ENCODE measurements at regions not wholly inside any gene's neighbourhood (a gene's known extent, or its start where the extent isn't known, plus 50 kb on each side); places are given as distances from the start of the nearest gene placed in this dataset.
"Not testable (repeated sequence)": the region's sequence is repeated elsewhere in the genome, so short reads cannot be mapped to it uniquely, and the experiment has no call there.

- H3K27ac ChIP-seq (ENCODE audit: low read depth, low read length): no peak overlapping the region
- ChIA-PET CTCF (ENCODE audit: partially characterized antibody) (no interaction called here), POLR2A (ENCODE audit: partially characterized antibody) (no interaction called here)
- H3K27ac Mint-ChIP-seq: no peak overlapping the region
- H3K4me3 Mint-ChIP-seq: no peak overlapping the region
- peaks cover 0 to 16% (median 4%) of the 10 kb centered on the region in 8 donors for H3K9me3 Mint-ChIP-seq
- no peak for DNase-seq
- H3K4me1 Mint-ChIP-seq: no peaks in the 10 kb centered on the region
- intact Hi-C loops (cut with micrococcal nuclease): no loop called here
- H3K4me3 ChIP-seq (ENCODE audit: low read length in 2 of 2): no peak overlapping the region
- H3K9me3 ChIP-seq (ENCODE audit: control insufficient read depth in 1 of 2, low read length in 2 of 2): no peaks in the 10 kb centered on the region
- H3K4me1 ChIP-seq (ENCODE audit: insufficient read depth, low read length): no peaks in the 10 kb centered on the region
- no peaks in the 10 kb centered on the region for H3K27me3 ChIP-seq (ENCODE audit: insufficient read depth, low read length)
- H3K27me3 Mint-ChIP-seq: no peaks in the 10 kb centered on the region
- H3K36me3 Mint-ChIP-seq: no peaks in the 10 kb centered on the region
- no peaks in the 10 kb centered on the region for H3K36me3 ChIP-seq (ENCODE audit: insufficient read depth, low read length)
Measured at GRCh38 chr12:78269620-78270019, 438.9 kb downstream of the NAV3 start.

- no peak for DNase-seq
- H3K4me1 Mint-ChIP-seq: no peaks in the 10 kb centered on the region
- no peaks in the 10 kb centered on the region for H3K27me3 Mint-ChIP-seq
- ChIA-PET POLR2A (ENCODE audit: partially characterized antibody) (no interaction called here), CTCF (ENCODE audit: partially characterized antibody) (no interaction called here)
- H3K4me1 ChIP-seq (ENCODE audit: insufficient read depth, low read length): no peaks in the 10 kb centered on the region
- no peaks in the 10 kb centered on the region for H3K36me3 Mint-ChIP-seq
- intact Hi-C loops (cut with micrococcal nuclease): no loop called here
- H3K27ac Mint-ChIP-seq: no peak overlapping the region
- no peak overlapping the region for H3K4me3 Mint-ChIP-seq
- no peaks in the 10 kb centered on the region for H3K9me3 ChIP-seq (ENCODE audit: control insufficient read depth in 1 of 2, low read length in 2 of 2)
- no peak overlapping the region for H3K4me3 ChIP-seq (ENCODE audit: low read length in 2 of 2)
- no peaks in the 10 kb centered on the region for H3K27me3 ChIP-seq (ENCODE audit: insufficient read depth, low read length)
- peaks cover 2 to 20% (median 11%) of the 10 kb centered on the region in 8 donors for H3K9me3 Mint-ChIP-seq
- no peaks in the 10 kb centered on the region for H3K36me3 ChIP-seq (ENCODE audit: insufficient read depth, low read length)
- H3K27ac ChIP-seq (ENCODE audit: low read depth, low read length): no peak overlapping the region
Measured at GRCh38 chr12:78271546-78271945, 440.9 kb downstream of the NAV3 start.

- H3K4me3 ChIP-seq (ENCODE audit: low read length in 2 of 2): no peak overlapping the region
- no peaks in the 10 kb centered on the region for H3K4me1 Mint-ChIP-seq
- CTCF ChIA-PET (ENCODE audit: partially characterized antibody): no interaction called here
- POLR2A ChIA-PET (ENCODE audit: partially characterized antibody): no interaction called here
- H3K27ac ChIP-seq (ENCODE audit: low read depth, low read length): no peak overlapping the region
- no peak overlapping the region for H3K27ac Mint-ChIP-seq
- no peaks in the 10 kb centered on the region for H3K4me1 ChIP-seq (ENCODE audit: insufficient read depth, low read length)
- H3K36me3 ChIP-seq (ENCODE audit: insufficient read depth, low read length): no peaks in the 10 kb centered on the region
- peaks cover 7 to 41% (median 19%) of the 10 kb centered on the region in 8 donors for H3K9me3 Mint-ChIP-seq
- no peaks in the 10 kb centered on the region for H3K27me3 Mint-ChIP-seq
- intact Hi-C loops (cut with micrococcal nuclease): no loop called here
- H3K27me3 ChIP-seq (ENCODE audit: insufficient read depth, low read length): no peaks in the 10 kb centered on the region
- H3K9me3 ChIP-seq (ENCODE audit: control insufficient read depth in 1 of 2, low read length in 2 of 2): no peaks in the 10 kb centered on the region
- peaks cover 0 to 5% of the 10 kb centered on the region in 2 donors for H3K36me3 Mint-ChIP-seq
- DNase-seq: no peak
- no peak overlapping the region for H3K4me3 Mint-ChIP-seq
Measured at GRCh38 chr12:78275886-78276285, 445.2 kb downstream of the NAV3 start.

- Histone ChIP-seq H3K27me3 (ENCODE audit: insufficient read depth, low read length) (no peaks in the 10 kb centered on the region), H3K9me3 (ENCODE audit: control insufficient read depth in 1 of 2, low read length in 2 of 2) (no peaks in the 10 kb centered on the region), H3K4me1 (ENCODE audit: insufficient read depth, low read length) (no peaks in the 10 kb centered on the region), H3K4me3 (ENCODE audit: low read length in 2 of 2) (no peak overlapping the region), H3K36me3 (ENCODE audit: insufficient read depth, low read length) (no peaks in the 10 kb centered on the region), H3K27ac (ENCODE audit: low read depth, low read length) (no peak overlapping the region)
- no peak for DNase-seq
- ChIA-PET CTCF (ENCODE audit: partially characterized antibody) (no interaction called here), POLR2A (ENCODE audit: partially characterized antibody) (no interaction called here)
- Mint-ChIP-seq H3K27me3 (no peaks in the 10 kb centered on the region), H3K27ac (no peak overlapping the region), H3K9me3 (peaks cover 8 to 39% (median 19%) of the 10 kb centered on the region in 8 donors), H3K4me3 (no peak overlapping the region), H3K4me1 (no peaks in the 10 kb centered on the region), H3K36me3 (peaks cover 0 to 5% of the 10 kb centered on the region in 2 donors)
- intact Hi-C loops (cut with micrococcal nuclease): no loop called here
Measured at GRCh38 chr12:78278706-78279190, 448.1 kb downstream of the NAV3 start.

GRCh38 chr12:78279567-78279966, 448.9 kb downstream of the NAV3 start:
- Histone ChIP-seq H3K27ac (ENCODE audit: low read depth, low read length) (no peak overlapping the region), H3K4me3 (ENCODE audit: low read length in 2 of 2) (no peak overlapping the region), H3K27me3 (ENCODE audit: insufficient read depth, low read length) (no peaks in the 10 kb centered on the region), H3K9me3 (ENCODE audit: control insufficient read depth in 1 of 2, low read length in 2 of 2) (peaks cover 0 to 3% of the 10 kb centered on the region in 2 donors), H3K4me1 (ENCODE audit: insufficient read depth, low read length) (no peaks in the 10 kb centered on the region), H3K36me3 (ENCODE audit: insufficient read depth, low read length) (no peaks in the 10 kb centered on the region)
- no peaks in the 10 kb centered on the region for H3K4me1 Mint-ChIP-seq
- no peaks in the 10 kb centered on the region for H3K27me3 Mint-ChIP-seq
- no peak overlapping the region for H3K4me3 Mint-ChIP-seq
- no peak for DNase-seq
- ChIA-PET POLR2A (ENCODE audit: partially characterized antibody) (no interaction called here), CTCF (ENCODE audit: partially characterized antibody) (no interaction called here)
- H3K36me3 Mint-ChIP-seq: peaks cover 0 to 5% of the 10 kb centered on the region in 2 donors
- H3K9me3 Mint-ChIP-seq: peaks cover 3 to 34% (median 20%) of the 10 kb centered on the region in 8 donors
- intact Hi-C loops (cut with micrococcal nuclease): no loop called here
- H3K27ac Mint-ChIP-seq: peak overlapping the region in 1 of 7 donors; percentile 81

GRCh38 chr12:78281102-78281501, 450.4 kb downstream of the NAV3 start:
- H3K27me3 ChIP-seq (ENCODE audit: insufficient read depth, low read length); H3K4me3 Mint-ChIP-seq; H3K4me1 Mint-ChIP-seq; POLR2A ChIA-PET (ENCODE audit: partially characterized antibody); intact Hi-C loops (cut with micrococcal nuclease); H3K9me3 ChIP-seq (ENCODE audit: control insufficient read depth in 1 of 2, low read length in 2 of 2); CTCF ChIA-PET (ENCODE audit: partially characterized antibody); H3K27ac Mint-ChIP-seq; H3K27me3 Mint-ChIP-seq; DNase-seq; H3K27ac ChIP-seq (ENCODE audit: low read depth, low read length); H3K4me3 ChIP-seq (ENCODE audit: low read length in 2 of 2); H3K4me1 ChIP-seq (ENCODE audit: insufficient read depth, low read length); H3K36me3 ChIP-seq (ENCODE audit: insufficient read depth, low read length); H3K36me3 Mint-ChIP-seq: not testable (repeated sequence)
- peaks cover 0 to 32% (median 14%) of the 10 kb centered on the region in 8 donors for H3K9me3 Mint-ChIP-seq

GRCh38 chr12:78284417-78284816, 453.7 kb downstream of the NAV3 start:
- no peaks in the 10 kb centered on the region for H3K27me3 Mint-ChIP-seq
- no peaks in the 10 kb centered on the region for H3K4me1 ChIP-seq (ENCODE audit: insufficient read depth, low read length)
- H3K27ac ChIP-seq (ENCODE audit: low read depth, low read length): no peak overlapping the region
- H3K36me3 Mint-ChIP-seq: no peaks in the 10 kb centered on the region
- no peaks in the 10 kb centered on the region for H3K27me3 ChIP-seq (ENCODE audit: insufficient read depth, low read length)
- intact Hi-C loops (cut with micrococcal nuclease): no loop called here
- no peak overlapping the region for H3K4me3 ChIP-seq (ENCODE audit: low read length in 2 of 2)
- CTCF ChIA-PET (ENCODE audit: partially characterized antibody): no interaction called here
- peaks cover 0 to 3% of the 10 kb centered on the region in 2 donors for H3K9me3 ChIP-seq (ENCODE audit: control insufficient read depth in 1 of 2, low read length in 2 of 2)
- no peaks in the 10 kb centered on the region for H3K36me3 ChIP-seq (ENCODE audit: insufficient read depth, low read length)
- no peaks in the 10 kb centered on the region for H3K4me1 Mint-ChIP-seq
- DNase-seq: no peak
- POLR2A ChIA-PET (ENCODE audit: partially characterized antibody): no interaction called here
- no peak overlapping the region for H3K27ac Mint-ChIP-seq
- H3K9me3 Mint-ChIP-seq: peaks cover under 1 to 18% (median 3%) of the 10 kb centered on the region in 8 donors
- H3K4me3 Mint-ChIP-seq: no peak overlapping the region
